H9 (cell line): ENCODE measurements at regions not wholly inside any gene's neighbourhood (a gene's known extent, or its start where the extent isn't known, plus 50 kb on each side); places are given as distances from the start of the nearest gene placed in this dataset.

ENCODE experiments used
- DNase-seq: peaks from one replicate; pipeline ENCODE4 v3.0.0-alpha.2; 2017
- H2AFZ ChIP-seq: one replicate; pipeline ENCODE4 v1.6.1; 2013; ENCODE audit warnings: mild to moderate bottlenecking, low read length, control low read depth, moderate library complexity
- H2AK5ac ChIP-seq: 2 replicates; pipeline ENCODE4 v1.6.1; 2013; ENCODE audit warnings: low read length, control low read depth, mixed read lengths; ENCODE audit not compliant: insufficient read length
- H2BK120ac ChIP-seq: one replicate; pipeline ENCODE4 v1.6.1; 2013; ENCODE audit warnings: low read depth, mild to moderate bottlenecking, low read length, control low read depth, inconsistent platforms; ENCODE audit not compliant: poor library complexity, severe bottlenecking
- H2BK12ac ChIP-seq: 2 replicates; pipeline ENCODE4 v1.6.1; 2013; ENCODE audit warnings: low read length, control low read depth, mixed read lengths, low read depth; ENCODE audit not compliant: insufficient read length
- H2BK15ac ChIP-seq: 2 replicates; pipeline ENCODE4 v1.6.1; 2013; ENCODE audit warnings: low read depth, low read length, control low read depth
- H2BK20ac ChIP-seq: one replicate; pipeline ENCODE4 v1.6.1; 2013; ENCODE audit warnings: low read depth, mild to moderate bottlenecking, low read length, control low read depth, inconsistent platforms; ENCODE audit not compliant: poor library complexity, severe bottlenecking
- H2BK5ac ChIP-seq: 2 replicates; pipeline ENCODE4 v1.6.1; 2013; ENCODE audit warnings: low read length, control low read depth, mixed read lengths; ENCODE audit not compliant: insufficient read length
- H3K14ac ChIP-seq: 2 replicates; pipeline ENCODE4 v1.6.1; 2013; ENCODE audit warnings: low read length, control low read depth; ENCODE audit not compliant: insufficient read depth
- H3K18ac ChIP-seq: 2 replicates; pipeline ENCODE4 v1.6.1; 2013; ENCODE audit warnings: low read depth, mild to moderate bottlenecking, mixed read lengths, low read length, control low read depth; ENCODE audit not compliant: insufficient read length
- H3K23ac ChIP-seq: 2 replicates; pipeline ENCODE4 v1.6.1; 2013; ENCODE audit warnings: low read length, control low read depth, mixed read lengths, low read depth; ENCODE audit not compliant: insufficient read length
- H3K23me2 ChIP-seq: 2 replicates; pipeline ENCODE4 v1.6.1; 2013; ENCODE audit warnings: low read depth, mild to moderate bottlenecking, mixed read lengths, low read length, control low read depth; ENCODE audit not compliant: insufficient read length, poor library complexity, severe bottlenecking
- H3K27ac ChIP-seq: 2 replicates; pipeline ENCODE4 v1.5.1; 2013; ENCODE audit warnings: low read length, control low read depth, mixed read lengths, low read depth; ENCODE audit not compliant: insufficient read length
- H3K27me3 ChIP-seq: 2 replicates; pipeline ENCODE4 v1.6.1; 2013; ENCODE audit warnings: low read length, control low read depth, inconsistent platforms; ENCODE audit not compliant: insufficient read depth
- H3K4ac ChIP-seq: 2 replicates; pipeline ENCODE4 v1.6.1; 2013; ENCODE audit warnings: low read depth, mild to moderate bottlenecking, control low read depth, inconsistent platforms, low read length, moderate library complexity
- H3K4me1 ChIP-seq: 2 replicates; pipeline ENCODE4 v1.6.1; 2013; ENCODE audit warnings: low read length, control low read depth, inconsistent platforms; ENCODE audit not compliant: insufficient read depth
- H3K4me2 ChIP-seq: 2 replicates; pipeline ENCODE4 v1.6.1; 2013; ENCODE audit warnings: low read length, control low read depth, mixed read lengths; ENCODE audit not compliant: insufficient read length, insufficient read depth
- H3K56ac ChIP-seq: 2 replicates; pipeline ENCODE4 v1.6.1; 2013; ENCODE audit warnings: low read depth, mild to moderate bottlenecking, mixed read lengths, low read length, control low read depth; ENCODE audit not compliant: insufficient read length
- H3K79me1 ChIP-seq: 2 replicates; pipeline ENCODE4 v1.6.1; 2013; ENCODE audit warnings: low read depth, mild to moderate bottlenecking, moderate library complexity, low read length, control low read depth, inconsistent platforms; ENCODE audit not compliant: insufficient read depth, poor library complexity, severe bottlenecking
- H3K79me2 ChIP-seq: 2 replicates; pipeline ENCODE4 v1.6.1; 2013; ENCODE audit warnings: low read length, control low read depth, inconsistent platforms; ENCODE audit not compliant: insufficient read depth
- H3K9ac ChIP-seq: 2 replicates; pipeline ENCODE4 v1.6.1; 2013; ENCODE audit warnings: low read length, control low read depth, mixed read lengths; ENCODE audit not compliant: insufficient read length; ENCODE audit errors: extremely low read depth
- H3K9me3 ChIP-seq: one replicate; pipeline ENCODE4 v1.6.1; 2013; ENCODE audit warnings: low read depth, low read length, inconsistent platforms; ENCODE audit not compliant: control insufficient read depth
- H3T11ph ChIP-seq: one replicate; pipeline ENCODE4 v1.6.1; 2013; ENCODE audit warnings: mild to moderate bottlenecking, low read length, control low read depth, inconsistent platforms
- H4K20me1 ChIP-seq: one replicate; pipeline ENCODE4 v1.6.1; 2013; ENCODE audit not compliant: control insufficient read depth, insufficient read length, insufficient read depth
- H4K5ac ChIP-seq: 2 replicates; pipeline ENCODE4 v1.6.1; 2013; ENCODE audit warnings: low read depth, mild to moderate bottlenecking, mixed read lengths, low read length, control low read depth; ENCODE audit not compliant: insufficient read length
- H4K8ac ChIP-seq: replicated peaks from 2 replicates; pipeline ENCODE4 v1.6.1; 2013; ENCODE audit warnings: low read length, control low read depth, mixed read lengths, low read depth; ENCODE audit not compliant: insufficient read length
- H4K91ac ChIP-seq: 2 replicates; pipeline ENCODE4 v1.6.1; 2013; ENCODE audit warnings: low read depth, mild to moderate bottlenecking, moderate library complexity, mixed read lengths, low read length, control low read depth; ENCODE audit not compliant: insufficient read length
- H3K27ac Mint-ChIP-seq, 3 experiments: 2 replicates in 2 of 3; 3 replicates in 1 of 3; pipeline ENCODE4 v1.8.0; 2020 to 2021; ENCODE audit warnings: mixed read lengths in 3 of 3, mild to moderate bottlenecking in 1 of 3, moderate library complexity in 1 of 3
- H3K27me3 Mint-ChIP-seq: 2 replicates; pipeline ENCODE4 v1.8.0; 2021; ENCODE audit warnings: low read depth, mild to moderate bottlenecking, moderate library complexity, mixed read lengths
- H3K36me3 Mint-ChIP-seq, 3 experiments: 2 replicates in 2 of 3; 3 replicates in 1 of 3; pipeline ENCODE4 v1.8.0; 2020 to 2021; ENCODE audit warnings: low read depth in 3 of 3, mixed read lengths in 3 of 3; ENCODE audit not compliant: insufficient read depth in 1 of 3
- H3K4me1 Mint-ChIP-seq, 2 experiments: 2 replicates each; pipeline ENCODE4 v1.8.0; 2020; ENCODE audit warnings: mixed read lengths in 2 of 2
- H3K4me3 Mint-ChIP-seq, 2 experiments: 2 replicates in 1 of 2; 3 replicates in 1 of 2; pipeline ENCODE4 v1.8.0; 2020 to 2021; ENCODE audit warnings: mild to moderate bottlenecking in 2 of 2, mixed read lengths in 2 of 2, moderate library complexity in 1 of 2
- H3K9me3 Mint-ChIP-seq, 2 experiments: 2 replicates in 1 of 2; 3 replicates in 1 of 2; pipeline ENCODE4 v1.8.0; 2020; ENCODE audit warnings: mild to moderate bottlenecking in 2 of 2, mixed read lengths in 2 of 2, moderate library complexity in 1 of 2
- WGBS: extraction: QIAGEN DNeasy Blood & Tissue Kit; methylation state at CpG from one replicate; pipeline ENCODE4 v1.1.7; 2013; ENCODE audit warnings: missing lambda C conversion rate, low lambda C conversion rate, mixed read lengths; ENCODE audit not compliant: insufficient read length; ENCODE audit errors: extremely low coverage; 5-methylcytosine and 5-hydroxymethylcytosine counted together
- TF ChIP-seq, protein P1 (sequence below): fragments of 200-600 bp; sonication (generic); conservative IDR thresholded peaks from 3 replicates; pipeline ENCODE4 v1.8.0; 2021; ENCODE audit warnings: antibody characterized with exemption, mild to moderate bottlenecking

GRCh38 chr4:176949029-176949428, 156.3 kb upstream of the VEGFC start:
- no peak overlapping the region for H4K8ac ChIP-seq
- Mint-ChIP-seq H3K27ac (peak overlapping the region in 1 of 3 experiments; percentile 16; a peak in 1 of 7 replicates), H3K36me3 (peaks cover 2% of the 10 kb centered on the region in 3 experiments; a peak in 3 of 7 replicates), H3K9me3 (peaks cover under 1 to 2% of the 10 kb centered on the region in 2 experiments; a peak in 1 of 5 replicates), H3K4me1 (no peaks in the 10 kb centered on the region), H3K4me3 (no peak overlapping the region), H3K27me3 (no peaks in the 10 kb centered on the region)
- TF ChIP-seq, protein P1, sequence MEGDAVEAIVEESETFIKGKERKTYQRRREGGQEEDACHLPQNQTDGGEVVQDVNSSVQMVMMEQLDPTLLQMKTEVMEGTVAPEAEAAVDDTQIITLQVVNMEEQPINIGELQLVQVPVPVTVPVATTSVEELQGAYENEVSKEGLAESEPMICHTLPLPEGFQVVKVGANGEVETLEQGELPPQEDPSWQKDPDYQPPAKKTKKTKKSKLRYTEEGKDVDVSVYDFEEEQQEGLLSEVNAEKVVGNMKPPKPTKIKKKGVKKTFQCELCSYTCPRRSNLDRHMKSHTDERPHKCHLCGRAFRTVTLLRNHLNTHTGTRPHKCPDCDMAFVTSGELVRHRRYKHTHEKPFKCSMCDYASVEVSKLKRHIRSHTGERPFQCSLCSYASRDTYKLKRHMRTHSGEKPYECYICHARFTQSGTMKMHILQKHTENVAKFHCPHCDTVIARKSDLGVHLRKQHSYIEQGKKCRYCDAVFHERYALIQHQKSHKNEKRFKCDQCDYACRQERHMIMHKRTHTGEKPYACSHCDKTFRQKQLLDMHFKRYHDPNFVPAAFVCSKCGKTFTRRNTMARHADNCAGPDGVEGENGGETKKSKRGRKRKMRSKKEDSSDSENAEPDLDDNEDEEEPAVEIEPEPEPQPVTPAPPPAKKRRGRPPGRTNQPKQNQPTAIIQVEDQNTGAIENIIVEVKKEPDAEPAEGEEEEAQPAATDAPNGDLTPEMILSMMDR, result no peak
- no peaks in the 10 kb centered on the region for H4K20me1 ChIP-seq
- no peak overlapping the region for H4K91ac ChIP-seq
- H3K56ac ChIP-seq, result no peak overlapping the region
- H3K27me3 ChIP-seq, result no peaks in the 10 kb centered on the region
- H3K23me2 ChIP-seq, result no peaks in the 10 kb centered on the region
- H3K14ac ChIP-seq, result no peak overlapping the region
- no peak overlapping the region for H2BK12ac ChIP-seq
- no peaks in the 10 kb centered on the region for H3K79me1 ChIP-seq
- no peak overlapping the region for H2AK5ac ChIP-seq
- no peaks in the 10 kb centered on the region for H3K9me3 ChIP-seq
- no peak overlapping the region for H2BK5ac ChIP-seq
- H2AFZ ChIP-seq, result no peak overlapping the region
- no peak overlapping the region for H3K4me2 ChIP-seq
- H3K23ac ChIP-seq, result no peak overlapping the region
- no CpG with 5 or more reads among the region's 5 CpGs for WGBS
- no peak overlapping the region for H4K5ac ChIP-seq
- no peak overlapping the region for H3K4ac ChIP-seq
- no peak overlapping the region for H2BK20ac ChIP-seq
- DNase-seq, result no peak
- no peak overlapping the region for H3K9ac ChIP-seq
- H3K4me1 ChIP-seq, result no peaks in the 10 kb centered on the region
- no peaks in the 10 kb centered on the region for H3K79me2 ChIP-seq
- H3K18ac ChIP-seq, result no peak overlapping the region
- no peak overlapping the region for H3T11ph ChIP-seq
- no peak overlapping the region for H3K27ac ChIP-seq
- H2BK120ac ChIP-seq, result no peak overlapping the region
- H2BK15ac ChIP-seq, result no peak overlapping the region
